GM12892 (cell line): ENCODE measurements at regions not wholly inside any gene's neighbourhood (a gene's known extent, or its start where the extent isn't known, plus 50 kb on each side); places are given as distances from the start of the nearest gene placed in this dataset.

ENCODE experiments used
- DNase-seq: peaks from one replicate; pipeline ENCODE4 v3.0.0; 2011; ENCODE audit not compliant: insufficient read length
- FAIRE-seq: peaks from 2 replicates; lab custom pipeline; 2011; peaks lifted over from hg19 to GRCh38; lab: Jason Lieb, UNC
- POLR2A ChIP-seq: IDR thresholded peaks from 2 replicates; pipeline ENCODE4 v1.6.1; 2011; ENCODE audit warnings: low read depth, low read length, control low read depth
- POLR2AphosphoS5 ChIP-seq: IDR thresholded peaks from 2 replicates; pipeline ENCODE4 v1.6.1; 2011; ENCODE audit warnings: low read depth, low read length, control low read depth
- TAF1 ChIP-seq: IDR thresholded peaks from 2 replicates; pipeline ENCODE4 v1.6.1; 2011; ENCODE audit warnings: low read depth, mild to moderate bottlenecking, control low read depth, low read length, borderline replicate concordance

GRCh38 chr11:94700622-94701021, 67.5 kb upstream of the AMOTL1 start:
- FAIRE-seq = no peak
- TF ChIP-seq TAF1 = no peak
- TF ChIP-seq POLR2A = no peak
- no peak for TF ChIP-seq POLR2AphosphoS5
- DNase-seq = no peak

GRCh38 chr11:94702481-94702880, 65.7 kb upstream of the AMOTL1 start:
- FAIRE-seq (peak; percentile 85), DNase-seq (no peak)
- TF ChIP-seq TAF1 = no peak
- TF ChIP-seq POLR2A = no peak
- TF ChIP-seq POLR2AphosphoS5 = no peak

- no peak for DNase-seq
- no peak for TF ChIP-seq POLR2AphosphoS5
- no peak for TF ChIP-seq POLR2A
- TF ChIP-seq TAF1 = no peak
- FAIRE-seq = no peak
Observed at GRCh38 chr11:94705419-94705818, 62.7 kb upstream of the AMOTL1 start.

- no peak for TF ChIP-seq POLR2AphosphoS5
- no peak for TF ChIP-seq POLR2A
- no peak for TF ChIP-seq TAF1
- DNase-seq (no peak), FAIRE-seq (no peak)
Observed at GRCh38 chr11:94705891-94706615, 62.1 kb upstream of the AMOTL1 start.

- DNase-seq (no peak), FAIRE-seq (no peak)
- TF ChIP-seq POLR2AphosphoS5 (no peak), POLR2A (no peak), TAF1 (no peak)
Observed at GRCh38 chr11:94708176-94708575, 60.0 kb upstream of the AMOTL1 start.

GRCh38 chr11:94708642-94709041, 59.5 kb upstream of the AMOTL1 start:
- no peak for DNase-seq
- no peak for TF ChIP-seq POLR2A
- no peak for TF ChIP-seq TAF1
- TF ChIP-seq POLR2AphosphoS5 = no peak
- no peak for FAIRE-seq

- no peak for FAIRE-seq
- DNase-seq = no peak
- TF ChIP-seq POLR2AphosphoS5 (no peak), POLR2A (no peak), TAF1 (no peak)
Observed at GRCh38 chr11:94715225-94715624, 52.9 kb upstream of the AMOTL1 start.

GRCh38 chr11:94717667-94718066, 50.5 kb upstream of the AMOTL1 start:
- FAIRE-seq = no peak

More at GRCh38 chr11:94717667-94718066, 50.5 kb upstream of the AMOTL1 start:
- no peak for TF ChIP-seq POLR2A
- no peak for TF ChIP-seq TAF1
- no peak for TF ChIP-seq POLR2AphosphoS5
- no peak for DNase-seq
